PFSK-1 (cell line): ENCODE measurements at regions not wholly inside any gene's neighbourhood (a gene's known extent, or its start where the extent isn't known, plus 50 kb on each side); places are given as distances from the start of the nearest gene placed in this dataset.

ENCODE experiments used
- FOXP2 ChIP-seq: optimal IDR thresholded peaks from 2 replicates; pipeline ENCODE3; 2011; ENCODE audit warnings: borderline replicate concordance, control low read depth, inconsistent platforms; ENCODE audit not compliant: insufficient read depth; ENCODE audit errors: extremely low read length, extremely low read depth
- POLR2AphosphoS5 ChIP-seq: IDR thresholded peaks from 2 replicates; pipeline ENCODE4 v1.6.1; 2012; ENCODE audit warnings: low read depth, mild to moderate bottlenecking, control low read depth, low read length, moderate library complexity
- SIN3A ChIP-seq: IDR thresholded peaks from 2 replicates; pipeline ENCODE4 v1.6.1; 2012; ENCODE audit warnings: mild to moderate bottlenecking, low read length, moderate library complexity, borderline replicate concordance; ENCODE audit not compliant: insufficient read depth
- TAF1 ChIP-seq: IDR thresholded peaks from 2 replicates; pipeline ENCODE4 v1.6.1; 2012; ENCODE audit warnings: low read length, control low read depth, borderline replicate concordance; ENCODE audit not compliant: insufficient read depth
- TF ChIP-seq, protein P1 (sequence below), 2 experiments: IDR thresholded peaks; 2 replicates each; pipeline versions ENCODE4 v1.6.1 to v1.8.0; 2011 to 2012; ENCODE audit warnings: low read depth in 2 of 2, low read length in 2 of 2, control low read depth in 1 of 2, inconsistent platforms in 1 of 2, mild to moderate bottlenecking in 1 of 2, moderate library complexity in 1 of 2; ENCODE audit not compliant: insufficient read depth in 1 of 2

DNA sequence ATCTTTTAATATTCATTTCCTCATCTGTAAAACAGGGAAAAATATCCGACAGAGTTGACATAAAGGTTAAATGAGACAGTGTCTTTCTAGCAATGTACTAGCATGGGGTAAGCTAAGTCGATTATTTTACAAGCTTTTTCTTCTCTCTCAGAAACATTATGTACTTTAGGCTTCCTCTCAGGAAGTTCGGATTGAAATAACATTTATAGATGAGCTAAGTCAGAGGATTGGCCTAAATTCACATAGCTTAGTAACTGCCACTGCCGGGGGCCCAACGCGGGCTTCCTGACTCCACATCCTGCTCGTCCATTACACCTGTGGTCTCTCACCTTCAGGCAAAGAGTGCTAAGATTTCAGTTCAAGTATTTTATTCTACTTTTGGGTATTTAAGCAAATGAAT lies 462.3 kb upstream of the NFIA start:
- TF ChIP-seq POLR2AphosphoS5 (no peak), SIN3A (no peak), TAF1 (no peak), FOXP2 (no peak)
- TF ChIP-seq, protein P1, sequence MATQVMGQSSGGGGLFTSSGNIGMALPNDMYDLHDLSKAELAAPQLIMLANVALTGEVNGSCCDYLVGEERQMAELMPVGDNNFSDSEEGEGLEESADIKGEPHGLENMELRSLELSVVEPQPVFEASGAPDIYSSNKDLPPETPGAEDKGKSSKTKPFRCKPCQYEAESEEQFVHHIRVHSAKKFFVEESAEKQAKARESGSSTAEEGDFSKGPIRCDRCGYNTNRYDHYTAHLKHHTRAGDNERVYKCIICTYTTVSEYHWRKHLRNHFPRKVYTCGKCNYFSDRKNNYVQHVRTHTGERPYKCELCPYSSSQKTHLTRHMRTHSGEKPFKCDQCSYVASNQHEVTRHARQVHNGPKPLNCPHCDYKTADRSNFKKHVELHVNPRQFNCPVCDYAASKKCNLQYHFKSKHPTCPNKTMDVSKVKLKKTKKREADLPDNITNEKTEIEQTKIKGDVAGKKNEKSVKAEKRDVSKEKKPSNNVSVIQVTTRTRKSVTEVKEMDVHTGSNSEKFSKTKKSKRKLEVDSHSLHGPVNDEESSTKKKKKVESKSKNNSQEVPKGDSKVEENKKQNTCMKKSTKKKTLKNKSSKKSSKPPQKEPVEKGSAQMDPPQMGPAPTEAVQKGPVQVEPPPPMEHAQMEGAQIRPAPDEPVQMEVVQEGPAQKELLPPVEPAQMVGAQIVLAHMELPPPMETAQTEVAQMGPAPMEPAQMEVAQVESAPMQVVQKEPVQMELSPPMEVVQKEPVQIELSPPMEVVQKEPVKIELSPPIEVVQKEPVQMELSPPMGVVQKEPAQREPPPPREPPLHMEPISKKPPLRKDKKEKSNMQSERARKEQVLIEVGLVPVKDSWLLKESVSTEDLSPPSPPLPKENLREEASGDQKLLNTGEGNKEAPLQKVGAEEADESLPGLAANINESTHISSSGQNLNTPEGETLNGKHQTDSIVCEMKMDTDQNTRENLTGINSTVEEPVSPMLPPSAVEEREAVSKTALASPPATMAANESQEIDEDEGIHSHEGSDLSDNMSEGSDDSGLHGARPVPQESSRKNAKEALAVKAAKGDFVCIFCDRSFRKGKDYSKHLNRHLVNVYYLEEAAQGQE (IDR thresholded peaks at IDR 0.05; ENCODE audit: insufficient read depth in 1 of 2, low read depth in 2 of 2, low read length in 2 of 2), result no peak
